ENCODE measurements at regions not wholly inside any gene's neighbourhood (a gene's known extent, or its start where the extent isn't known, plus 50 kb on each side); places are given as distances from the start of the nearest gene placed in this dataset.

DNA sequence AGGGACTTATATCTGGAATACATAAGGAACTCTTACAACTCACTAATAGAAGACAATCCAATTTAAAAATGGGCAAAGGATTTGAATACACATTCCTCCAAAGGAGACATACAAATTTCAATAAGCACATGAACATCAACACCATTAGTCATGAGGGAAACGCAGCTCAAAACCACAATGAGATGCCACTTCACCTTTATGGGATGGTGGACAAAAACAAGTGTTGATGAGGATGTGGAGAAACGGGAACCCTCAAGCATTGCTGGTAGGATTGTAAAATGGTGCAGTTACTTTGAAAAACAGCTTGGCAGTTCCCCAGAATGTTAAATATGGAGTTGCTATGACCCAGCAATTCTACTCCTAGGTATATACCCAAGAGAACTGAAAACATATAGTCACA is 72.7 kb upstream of the IER5L start:
- no peak for DNase-seq

DNA sequence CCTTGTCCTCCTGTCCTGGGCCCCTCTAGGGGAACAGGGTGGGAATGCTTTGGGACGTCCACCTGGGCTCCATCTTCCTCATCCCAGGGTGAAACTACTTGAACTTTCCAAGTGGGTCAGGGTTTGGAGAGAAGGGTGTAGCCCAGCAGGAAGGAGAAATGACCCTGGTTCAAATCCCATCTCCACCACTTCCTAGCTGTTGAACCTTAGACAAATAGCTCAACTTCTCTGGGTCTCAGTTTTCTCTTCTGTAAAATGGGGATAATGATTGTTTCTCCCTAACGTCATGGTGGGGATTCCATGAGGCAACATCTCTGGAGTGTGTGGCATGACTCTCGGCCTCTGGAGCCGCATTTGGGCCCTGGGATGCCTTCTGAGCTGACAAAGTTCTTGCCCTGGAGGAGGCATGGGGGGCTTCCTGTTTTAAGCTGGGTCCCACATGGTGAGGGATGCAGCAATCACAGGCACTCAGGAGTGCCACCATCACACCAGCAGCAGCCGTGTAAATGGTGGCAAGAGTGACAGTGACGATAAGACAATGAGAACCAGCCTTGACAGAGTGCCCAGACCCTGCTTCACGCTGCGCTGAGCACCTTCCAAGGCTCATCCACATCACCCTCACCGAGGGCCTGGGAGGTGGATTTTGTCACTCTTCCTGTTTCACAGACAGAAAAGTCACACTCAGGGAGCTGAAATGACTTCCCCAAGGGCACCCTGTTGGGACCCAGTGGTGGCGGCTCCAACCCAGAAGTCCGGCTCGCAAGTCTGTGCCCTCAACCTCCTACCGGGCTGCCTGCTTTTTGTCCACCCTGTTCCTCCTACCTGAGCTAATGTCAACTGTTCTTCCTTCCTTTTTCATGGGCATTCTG is 69.5 kb upstream of the IER5L start:
- no peak for DNase-seq

DNA sequence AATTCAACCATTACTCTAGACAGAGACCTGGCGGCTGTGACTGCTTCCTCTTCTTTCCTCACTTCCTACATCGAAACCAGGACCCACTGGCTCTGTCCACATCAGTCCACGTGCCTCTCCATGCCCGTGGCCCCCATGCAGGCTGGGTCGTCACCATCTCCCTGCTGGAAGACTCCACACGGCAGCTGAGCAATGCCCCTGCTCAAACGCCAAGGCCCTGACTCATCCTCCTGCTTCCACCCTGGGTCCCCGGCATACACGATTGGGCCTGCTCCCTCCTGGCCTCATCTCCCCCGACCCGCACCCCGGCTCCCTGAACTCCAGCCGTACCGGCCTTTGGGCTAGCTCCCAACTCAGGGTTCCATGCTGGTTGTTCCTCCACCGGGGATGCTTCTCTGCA is 67.2 kb upstream of the IER5L start:
- no peak for DNase-seq

DNA sequence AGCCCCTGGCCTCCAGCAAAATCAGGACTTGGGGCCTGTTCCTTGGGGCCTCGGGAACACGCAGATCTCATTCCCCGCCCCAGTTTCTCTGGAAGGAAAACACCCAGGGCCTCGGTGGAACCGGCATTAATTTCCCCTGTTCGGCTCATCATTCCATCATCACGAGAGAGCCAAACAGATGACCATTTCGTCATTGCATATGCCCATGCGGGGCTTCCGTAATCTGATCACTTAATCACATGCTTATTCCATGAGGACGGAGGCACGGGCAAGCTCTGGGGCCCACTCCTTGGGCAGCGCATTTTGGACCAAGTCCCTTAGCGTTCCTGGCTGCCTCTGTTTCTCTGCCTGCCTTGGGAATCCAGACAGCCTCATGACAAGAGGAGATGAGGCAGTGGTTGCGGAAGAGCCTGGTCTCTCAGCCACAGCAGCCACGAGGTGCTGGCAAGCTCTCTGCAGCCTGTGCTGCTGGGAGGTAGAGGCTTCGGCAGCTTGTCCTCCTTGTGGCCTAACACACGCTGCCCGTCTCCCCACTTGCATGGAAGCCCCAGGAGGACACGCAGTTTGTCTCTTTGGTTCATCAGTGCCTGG is 65.0 kb upstream of the IER5L start:
- no peak for DNase-seq

DNA sequence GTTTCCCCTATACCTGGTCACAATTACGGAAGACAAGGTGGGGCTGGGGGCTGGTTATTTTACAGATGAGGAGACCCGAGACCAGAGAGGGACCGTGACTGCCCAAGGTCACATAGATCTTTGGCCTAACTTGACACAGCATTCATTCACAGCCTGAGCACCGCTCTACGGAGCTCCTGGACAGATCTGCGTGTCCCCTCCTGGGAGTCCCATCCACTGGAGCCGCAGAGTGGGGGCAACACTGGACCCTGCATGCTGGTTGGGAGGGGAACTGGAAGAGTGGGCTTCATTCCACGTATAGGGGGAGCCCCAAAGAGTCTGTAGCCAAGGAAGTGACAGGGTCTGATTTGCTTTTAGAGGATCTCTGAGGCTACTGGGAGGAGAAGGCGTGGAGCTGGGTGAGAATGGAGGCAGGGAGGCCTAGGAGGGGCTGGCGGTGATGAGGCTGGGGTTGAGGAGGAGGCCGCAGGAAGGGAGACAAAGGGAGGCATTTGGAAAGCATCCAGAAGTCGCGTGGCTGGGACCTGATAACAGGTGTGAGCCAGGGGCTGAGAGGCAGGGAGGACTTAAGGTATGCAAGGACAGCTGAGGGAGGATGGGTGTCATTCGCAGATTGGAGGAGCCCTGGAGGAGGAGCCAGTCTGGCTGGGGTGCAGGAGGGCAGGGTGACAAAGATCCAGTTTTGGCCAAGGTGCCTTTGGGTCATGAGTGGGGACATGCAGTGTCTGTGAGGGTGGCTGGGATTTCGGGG is 64.3 kb upstream of the IER5L start:
- DNase-seq: no peak

DNA sequence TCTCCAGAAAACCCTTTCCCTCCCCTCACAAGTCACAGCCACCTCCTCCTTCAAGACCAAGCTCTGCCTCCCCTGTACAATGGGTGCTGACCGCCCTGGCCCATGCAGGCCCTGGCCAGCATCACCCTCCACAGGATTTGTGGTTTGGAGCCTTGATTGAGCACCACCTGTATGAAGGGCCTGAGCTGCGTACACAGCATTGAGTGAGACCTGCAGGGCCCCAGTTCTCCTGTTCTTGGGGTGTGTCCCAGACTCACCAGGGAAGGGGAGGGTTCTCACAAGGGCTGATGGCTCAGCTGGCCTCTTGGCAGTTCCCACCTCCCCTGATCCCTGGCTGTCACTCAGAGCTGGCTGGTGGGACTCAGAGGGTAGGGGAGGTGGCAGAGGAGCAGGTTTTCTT is 63.7 kb upstream of the IER5L start:
- no peak for DNase-seq

DNA sequence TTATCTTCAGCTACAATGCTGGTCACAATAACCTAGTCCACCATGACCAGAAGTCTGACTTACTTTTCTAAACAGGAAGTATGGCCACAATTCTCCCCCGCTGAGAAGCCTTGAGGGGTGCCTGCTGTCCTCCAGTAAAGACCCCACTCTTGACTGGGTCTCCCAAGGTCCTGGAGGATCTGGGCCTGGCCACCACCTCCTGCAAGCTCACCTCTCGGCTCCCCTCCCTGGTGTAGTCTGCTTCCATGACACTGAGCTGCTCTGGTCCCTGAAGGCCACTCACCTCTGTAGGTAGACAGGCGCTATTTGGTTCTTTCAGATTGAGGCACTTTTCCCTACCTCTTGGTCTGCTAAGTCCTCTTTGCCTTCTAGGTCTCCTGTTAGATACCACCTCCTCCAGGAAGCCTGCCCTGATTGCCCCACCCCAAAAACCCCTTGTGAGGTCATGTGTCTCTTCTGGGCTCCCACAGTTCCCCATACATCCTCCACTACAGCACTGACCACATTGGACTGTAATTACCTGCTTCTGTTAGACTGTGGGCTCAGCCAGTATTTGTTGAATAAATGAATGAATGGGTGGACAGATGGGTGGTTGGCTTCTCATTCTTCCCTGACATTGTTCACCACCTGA is 62.6 kb upstream of the IER5L start:
- DNase-seq: no peak

DNA sequence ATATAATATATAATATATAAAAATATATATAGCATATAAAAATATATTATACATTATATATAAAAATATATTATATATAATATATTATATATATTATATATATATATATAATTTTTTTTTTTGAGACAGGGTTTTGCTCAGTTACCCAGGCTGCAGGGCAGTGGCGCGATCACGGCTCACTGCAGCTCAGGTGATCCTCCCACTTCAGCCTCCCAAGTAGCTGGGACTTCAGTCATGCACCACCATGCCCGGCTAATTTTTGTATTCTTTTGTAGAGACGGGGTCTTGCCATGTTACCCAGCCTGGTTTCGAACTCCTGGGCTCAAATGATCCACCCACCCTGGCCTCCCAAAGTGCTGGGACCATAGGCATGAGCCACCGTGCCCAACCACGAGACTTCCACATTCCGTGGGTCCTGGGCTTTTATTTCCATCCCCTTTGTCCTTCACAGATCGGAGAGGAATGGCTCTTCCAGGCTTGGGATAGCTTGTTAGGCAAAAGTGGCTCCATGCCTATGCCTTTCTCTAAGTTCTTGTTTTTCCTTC is 62.0 kb upstream of the IER5L start:
- DNase-seq: no peak

DNA sequence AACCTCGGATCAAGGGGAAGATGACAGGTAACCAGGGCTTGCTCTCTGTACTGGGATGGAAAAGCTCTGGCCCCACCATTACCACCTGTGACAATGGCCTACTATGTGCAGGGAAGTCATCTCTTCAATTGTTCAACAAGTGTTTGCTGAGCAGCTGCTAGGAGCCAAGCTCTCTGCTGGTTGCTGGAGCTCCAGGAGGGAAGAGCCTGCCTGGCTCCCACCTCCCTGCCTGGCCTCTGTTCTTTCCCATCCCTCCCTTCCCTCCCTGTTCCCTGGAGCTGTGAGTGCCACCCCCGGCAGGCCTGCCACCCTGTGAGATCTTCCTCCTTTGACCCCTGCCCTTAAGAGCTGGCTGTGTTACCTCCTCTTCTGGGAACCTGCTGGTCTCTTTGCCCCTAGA is 59.7 kb upstream of the IER5L start:
- no peak for DNase-seq

DNA sequence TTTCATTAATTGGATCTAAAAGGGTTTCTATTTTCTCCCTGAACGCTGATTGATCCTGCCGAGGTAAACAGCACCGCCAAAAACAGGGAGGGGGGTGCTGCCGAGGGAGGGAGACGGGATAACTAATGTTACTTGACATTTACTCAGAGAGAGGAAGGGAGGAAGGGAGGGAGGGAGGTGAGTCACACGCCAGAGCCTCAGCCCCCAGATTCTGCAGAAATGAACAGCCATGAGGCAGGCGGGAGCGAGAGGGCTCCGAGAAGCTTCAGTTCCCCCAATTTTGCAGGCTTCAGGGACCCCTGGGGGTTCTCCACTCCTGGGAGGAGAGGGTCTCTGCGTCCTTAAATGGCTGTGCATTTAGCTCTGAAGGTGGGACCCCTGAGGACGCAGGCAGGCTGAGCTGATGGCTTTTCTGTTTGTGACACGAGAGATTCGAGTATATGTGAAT is 59.1 kb upstream of the IER5L start:
- DNase-seq: no peak

DNA sequence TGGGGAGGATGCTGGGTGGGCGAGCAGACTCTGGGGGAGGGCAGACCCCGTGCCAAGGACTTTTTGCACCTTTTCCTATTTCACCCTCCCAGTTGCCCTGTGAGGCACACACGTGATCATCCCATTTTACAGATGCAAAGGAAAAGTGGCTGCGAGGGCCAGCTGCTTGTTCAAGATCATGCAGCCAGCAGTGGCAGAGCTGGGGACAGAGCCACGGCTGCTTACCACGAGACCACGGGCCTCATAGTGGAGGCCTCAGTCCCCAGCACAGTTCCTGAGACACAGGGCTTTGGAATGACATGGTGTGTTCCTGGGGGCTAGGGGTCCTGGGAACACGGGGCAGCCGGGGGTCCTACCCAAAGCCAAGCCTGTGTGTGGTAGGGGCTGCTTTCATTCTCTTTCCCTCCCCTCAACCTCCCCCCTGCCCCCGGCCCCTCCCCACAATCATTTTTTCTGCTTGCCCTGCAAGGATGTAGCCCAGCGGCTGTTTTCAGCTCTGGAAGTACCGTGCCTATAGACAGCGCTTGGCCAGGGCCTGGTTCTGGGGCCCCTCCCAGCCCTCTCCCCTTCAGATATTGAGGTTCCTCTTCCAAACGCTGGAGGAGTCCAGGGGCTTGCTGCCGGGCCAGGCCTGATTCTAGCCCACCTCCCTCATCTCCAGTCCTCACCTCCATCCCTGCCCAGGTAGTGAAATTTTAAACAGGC is 58.5 kb upstream of the IER5L start:
- no peak for DNase-seq

DNA sequence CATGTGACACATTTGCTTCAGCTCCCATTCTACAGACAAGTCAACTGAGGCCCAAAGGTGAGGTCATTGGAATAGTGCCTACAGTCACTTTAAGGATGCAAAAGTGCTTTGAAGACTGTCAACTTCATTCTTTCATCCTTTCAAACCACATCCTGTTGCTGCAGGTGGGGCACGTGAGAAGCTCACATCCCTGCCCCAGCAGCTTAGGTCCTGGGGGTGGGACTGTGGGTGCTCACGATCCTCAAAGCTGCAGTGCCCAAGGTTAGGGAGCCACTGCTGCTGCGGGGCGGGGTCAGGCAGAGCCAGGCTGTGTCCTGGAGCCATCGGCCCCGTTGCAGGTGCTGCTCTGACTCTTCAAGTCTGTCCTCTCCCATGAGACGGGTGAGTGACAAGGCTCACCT is 57.9 kb upstream of the IER5L start:
- DNase-seq: no peak

DNA sequence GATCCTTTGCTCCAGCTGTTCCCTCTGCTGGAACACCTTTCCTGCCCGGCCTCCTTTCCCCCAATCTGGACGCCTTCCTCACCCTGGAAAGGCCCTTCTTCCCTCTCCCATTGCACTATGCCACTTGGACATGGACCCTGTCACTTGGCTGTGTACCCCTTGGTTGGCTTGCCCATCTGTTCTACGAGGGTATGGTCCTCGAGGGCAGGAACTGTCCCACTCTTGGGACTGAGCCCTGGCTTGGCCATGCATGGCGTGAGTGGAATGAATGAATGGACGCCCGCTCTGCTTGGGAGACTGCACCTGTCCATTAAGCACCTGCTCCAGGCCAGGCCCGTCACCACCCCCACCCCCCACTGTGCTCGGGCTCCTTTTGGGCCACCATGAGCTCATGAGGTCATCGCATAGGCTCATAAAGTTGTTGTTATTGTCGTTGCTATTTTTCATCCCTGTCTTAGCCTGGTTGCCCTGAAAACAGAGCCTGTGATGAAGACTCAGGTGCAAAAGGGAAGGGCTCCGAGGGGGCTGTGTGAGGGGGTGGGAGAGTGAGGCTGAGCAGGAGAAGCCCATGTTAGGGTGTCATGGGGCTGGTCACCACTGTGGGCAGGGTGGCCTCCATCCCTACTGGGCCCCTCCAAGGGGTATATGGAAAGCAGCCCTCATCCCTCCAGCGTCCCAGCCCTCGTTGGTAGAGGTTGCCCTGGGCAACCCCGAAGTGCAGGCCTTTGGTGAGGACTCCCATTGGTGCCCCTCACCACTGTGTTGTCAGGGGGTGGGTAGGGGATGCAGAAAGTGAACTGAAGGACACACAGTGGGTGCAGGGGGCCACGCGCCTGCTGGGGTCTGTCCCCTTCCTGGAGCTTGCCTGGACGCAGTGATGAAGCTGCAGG is 57.2 kb upstream of the IER5L start:
- DNase-seq: no peak

DNA sequence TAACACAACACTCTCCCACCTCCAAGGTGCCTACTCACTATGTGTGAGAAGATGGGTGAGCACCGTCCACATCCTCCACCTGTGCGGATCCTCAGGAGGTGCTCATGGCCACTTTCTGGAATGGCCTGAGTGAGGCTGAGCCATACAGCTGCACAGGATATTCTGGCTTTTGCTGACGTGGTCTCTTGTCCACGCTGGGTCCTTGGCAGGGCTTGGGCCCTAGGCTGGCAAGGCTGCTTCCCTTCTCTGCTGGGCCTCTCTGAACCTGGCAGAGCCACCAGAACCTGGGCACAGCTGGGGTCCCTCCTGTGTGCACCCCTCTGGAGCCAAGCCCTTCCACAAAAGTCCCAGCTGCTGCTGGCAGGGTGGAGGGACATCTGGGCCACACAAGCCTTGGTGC is 56.4 kb upstream of the IER5L start:
- DNase-seq: no peak

DNA sequence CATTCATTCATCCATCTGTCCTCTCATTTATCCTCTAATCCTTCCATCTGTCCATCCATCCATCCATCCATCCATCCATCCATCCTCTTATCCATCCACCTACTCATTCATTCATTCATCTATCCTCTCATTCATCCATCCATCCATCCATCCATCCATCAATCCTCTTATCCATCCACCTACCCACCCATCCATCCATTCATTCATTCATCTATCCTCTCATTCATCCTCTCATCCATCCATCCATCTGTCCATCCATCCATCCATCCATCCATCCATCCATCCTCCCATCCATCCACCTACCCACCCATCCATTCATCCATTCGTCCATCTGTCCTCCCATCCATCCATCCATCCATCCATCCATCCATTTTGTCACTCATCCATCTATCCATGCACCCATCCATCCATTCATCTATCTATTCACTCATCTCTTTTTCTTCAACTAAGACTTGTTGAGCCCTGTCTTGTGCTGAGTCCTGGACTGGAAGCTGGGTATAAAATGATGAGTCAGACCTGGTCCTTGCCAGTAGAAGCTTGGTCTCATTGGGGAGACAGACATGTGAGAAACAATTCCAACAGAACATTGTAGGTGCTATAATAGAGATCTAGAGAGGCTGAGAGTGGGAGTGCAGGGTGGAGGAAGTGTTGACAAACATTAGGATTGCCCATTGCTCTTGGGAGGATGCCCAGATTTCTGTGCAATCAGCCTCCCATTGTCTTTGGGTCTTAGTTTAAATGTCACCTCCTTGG is 55.0 kb upstream of the IER5L start:
- no peak for DNase-seq

DNA sequence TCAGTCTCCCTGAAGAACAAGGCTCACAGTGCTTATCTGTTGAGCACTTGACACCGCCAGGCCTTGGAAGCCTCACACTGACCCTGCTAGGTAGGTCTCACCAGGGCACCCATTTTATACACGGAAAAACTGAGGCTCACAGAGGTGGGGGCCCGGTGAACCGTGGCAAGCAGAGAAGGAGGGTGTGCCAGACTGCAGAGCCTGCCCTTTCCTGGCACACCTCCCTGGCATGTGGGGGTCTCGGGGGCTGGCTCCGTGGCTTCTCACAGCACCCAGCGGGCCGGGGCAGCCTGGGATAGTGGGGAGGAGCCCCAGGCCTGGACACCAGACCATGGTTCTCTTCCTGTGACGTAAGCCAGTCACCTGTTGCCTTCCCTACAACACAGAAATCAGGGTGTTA is 53.7 kb upstream of the IER5L start:
- DNase-seq: no peak

DNA sequence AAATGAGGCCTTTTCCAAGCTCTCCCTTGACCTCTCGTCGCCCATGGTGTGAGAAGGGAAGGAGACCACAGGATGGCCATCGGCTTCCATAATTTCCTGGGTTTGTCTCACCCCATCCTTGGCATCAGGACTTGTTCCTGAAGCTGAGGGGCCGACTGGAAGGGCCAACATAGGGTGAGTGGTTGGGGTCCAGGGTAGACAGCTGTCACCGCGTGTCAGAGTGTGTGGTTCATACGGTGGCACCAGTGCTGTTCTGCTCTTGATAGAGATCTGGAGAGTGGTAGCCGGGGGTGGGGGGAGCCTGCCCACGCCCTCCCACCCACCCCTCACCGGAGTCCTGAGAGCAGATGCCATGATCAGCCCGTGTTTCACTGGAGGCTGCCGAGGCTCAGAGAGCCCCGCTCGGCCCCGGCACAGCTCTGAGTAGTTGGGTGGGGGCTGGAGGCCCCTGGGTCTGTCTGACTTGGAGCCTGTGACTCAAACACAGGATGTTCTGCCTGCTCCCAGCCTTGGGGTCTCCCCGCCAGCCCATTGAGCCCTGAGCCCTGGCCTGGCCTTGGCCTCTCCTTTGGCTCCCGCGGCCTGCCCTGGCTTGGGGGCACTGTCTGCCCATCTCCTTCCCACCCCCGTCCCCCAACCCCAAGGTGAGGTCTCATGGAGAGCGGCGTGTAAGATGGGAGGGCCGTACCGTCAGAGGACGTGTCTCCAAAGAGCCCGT is 53.1 kb upstream of the IER5L start:
- DNase-seq: no peak

DNA sequence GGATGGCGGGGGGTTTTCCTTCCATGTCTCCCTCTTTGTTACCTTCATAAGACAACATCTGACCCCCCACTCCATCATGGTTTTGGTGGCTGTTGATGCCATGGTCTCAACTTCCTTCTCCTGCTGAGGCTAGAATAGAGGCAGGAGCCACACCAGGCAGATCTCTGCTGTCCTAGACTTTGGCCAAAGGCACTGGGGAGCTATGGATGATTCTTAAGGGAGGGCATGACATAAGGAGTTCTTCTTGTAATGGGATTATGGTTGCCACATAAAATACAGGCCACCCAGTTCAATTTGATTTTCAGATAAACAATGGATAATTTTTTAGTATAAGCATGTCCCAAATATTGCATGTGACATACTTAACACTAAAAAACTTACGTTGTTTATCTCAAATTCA is 52.2 kb upstream of the IER5L start:
- no peak for DNase-seq

All from NCI-H1436 treated with DMSO at 0.1 percent for 48 hours (cell line).